ENCODE measurements at regions not wholly inside any gene's neighbourhood (a gene's known extent, or its start where the extent isn't known, plus 50 kb on each side); places are given as distances from the start of the nearest gene placed in this dataset.

GRCh38 chr11:112408517-112408916 lies 147.9 kb upstream of the PLET1 start:
- TF ChIP-seq CTCF (IDR thresholded peaks at IDR 0.05; ENCODE audit: low read depth, low read length, missing input control) = no peak
- TF ChIP-seq MAX (IDR thresholded peaks at IDR 0.05) = no peak
- no peak for TF ChIP-seq REST (IDR thresholded peaks at IDR 0.05)
- TF ChIP-seq HNF4A (conservative IDR thresholded peaks at IDR 0.05) = no peak
- no peak for TF ChIP-seq JUND (IDR thresholded peaks at IDR 0.05)
- TF ChIP-seq TAF1 (conservative IDR thresholded peaks at IDR 0.05) = no peak

Measured in liver (tissue), 3 donors.